ENCODE measurements at regions not wholly inside any gene's neighbourhood (a gene's known extent, or its start where the extent isn't known, plus 50 kb on each side); places are given as distances from the start of the nearest gene placed in this dataset.

DNA sequence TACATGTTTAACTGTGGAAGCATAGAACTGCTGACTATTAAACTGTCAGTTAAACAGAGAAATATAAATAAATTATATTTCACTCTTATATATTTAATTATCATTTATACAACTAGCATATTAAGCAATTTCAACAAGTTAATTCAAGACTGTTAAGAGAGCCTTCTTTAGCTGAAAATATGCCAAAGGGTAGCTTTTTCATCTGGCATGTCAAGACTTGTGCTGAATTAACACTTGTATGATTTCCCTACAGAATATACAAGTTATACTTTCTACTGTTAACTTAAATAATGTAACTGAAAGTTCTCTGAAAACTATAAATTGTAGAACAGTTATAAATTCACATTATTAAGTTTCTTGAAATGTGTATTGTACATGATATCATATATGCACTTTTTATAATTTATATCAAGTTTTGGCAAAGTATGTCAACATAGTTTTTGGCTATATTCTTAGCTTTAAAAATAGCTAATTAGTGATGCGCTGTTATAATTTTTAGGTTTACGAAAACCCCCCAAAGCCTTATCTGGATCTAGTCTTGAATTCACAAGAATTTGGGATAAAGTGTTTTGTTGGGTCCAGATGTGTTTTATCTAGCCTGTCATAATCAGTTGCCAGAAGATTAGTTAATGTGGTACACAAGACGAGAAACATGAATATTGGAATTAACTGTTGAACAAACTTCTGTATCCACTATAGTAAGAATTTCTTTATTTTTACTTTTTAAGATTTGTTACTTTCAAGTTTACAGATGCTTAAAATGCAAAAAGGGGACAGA is 231.1 kb upstream of the FOXP2 start:
- no peak for DNase-seq (ENCODE audit: unreplicated experiment)
- CTCF ChIA-PET: interaction anchor here (0.7 kb wide), 1 partner anchor 121 kb away, joined by 3 read pairs; no protein-coding TSS in a partner anchor
- H3K27ac Mint-ChIP-seq (ENCODE audit: low read depth, unreplicated experiment): no peak overlapping the region

DNA sequence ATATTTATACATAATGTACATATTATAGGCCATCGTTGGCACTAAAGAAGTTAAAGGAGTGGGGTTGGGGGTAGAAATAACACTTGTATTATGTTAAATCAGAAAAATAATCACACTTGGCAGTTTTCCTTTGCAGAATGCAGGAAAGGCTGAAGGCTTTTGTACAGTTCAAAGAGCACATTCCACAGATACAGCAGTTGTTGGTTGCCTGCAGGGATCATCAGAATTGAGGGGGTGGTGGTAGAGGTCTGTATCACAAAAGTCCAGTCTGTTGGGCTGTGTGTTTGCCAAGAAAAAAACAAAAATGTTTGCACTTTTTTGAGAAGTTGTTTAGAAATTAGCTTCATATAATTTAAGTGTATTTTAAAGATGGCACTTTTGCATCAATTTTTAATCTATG is 231.8 kb upstream of the FOXP2 start:
- intact Hi-C loops (cut with micrococcal nuclease): no loop called here
- CTCF ChIA-PET: no interaction called here
- Mint-ChIP-seq H3K27ac (ENCODE audit: low read depth, unreplicated experiment) (no peak overlapping the region), H3K36me3 (ENCODE audit: insufficient read depth, unreplicated experiment) (no peaks in the 10 kb centered on the region), H3K9me3 (ENCODE audit: unreplicated experiment) (no peaks in the 10 kb centered on the region), H3K27me3 (ENCODE audit: insufficient read depth, unreplicated experiment) (peaks cover 54% of the 10 kb centered on the region), H3K4me3 (ENCODE audit: unreplicated experiment) (no peak overlapping the region), H3K4me1 (ENCODE audit: insufficient read depth, unreplicated experiment) (no peaks in the 10 kb centered on the region)
- DNase-seq (ENCODE audit: unreplicated experiment): no peak
- TF ChIP-seq, protein P1, sequence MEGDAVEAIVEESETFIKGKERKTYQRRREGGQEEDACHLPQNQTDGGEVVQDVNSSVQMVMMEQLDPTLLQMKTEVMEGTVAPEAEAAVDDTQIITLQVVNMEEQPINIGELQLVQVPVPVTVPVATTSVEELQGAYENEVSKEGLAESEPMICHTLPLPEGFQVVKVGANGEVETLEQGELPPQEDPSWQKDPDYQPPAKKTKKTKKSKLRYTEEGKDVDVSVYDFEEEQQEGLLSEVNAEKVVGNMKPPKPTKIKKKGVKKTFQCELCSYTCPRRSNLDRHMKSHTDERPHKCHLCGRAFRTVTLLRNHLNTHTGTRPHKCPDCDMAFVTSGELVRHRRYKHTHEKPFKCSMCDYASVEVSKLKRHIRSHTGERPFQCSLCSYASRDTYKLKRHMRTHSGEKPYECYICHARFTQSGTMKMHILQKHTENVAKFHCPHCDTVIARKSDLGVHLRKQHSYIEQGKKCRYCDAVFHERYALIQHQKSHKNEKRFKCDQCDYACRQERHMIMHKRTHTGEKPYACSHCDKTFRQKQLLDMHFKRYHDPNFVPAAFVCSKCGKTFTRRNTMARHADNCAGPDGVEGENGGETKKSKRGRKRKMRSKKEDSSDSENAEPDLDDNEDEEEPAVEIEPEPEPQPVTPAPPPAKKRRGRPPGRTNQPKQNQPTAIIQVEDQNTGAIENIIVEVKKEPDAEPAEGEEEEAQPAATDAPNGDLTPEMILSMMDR (IDR thresholded peaks at IDR 0.05; ENCODE audit: unreplicated experiment): no peak
- BruUV-seq (replicated peaks): no TSS peak
- POLR2A ChIA-PET: no interaction called here

More for the DNA sequence above, 231.1 kb upstream of the FOXP2 start:
- TF ChIP-seq, protein P1 (IDR thresholded peaks at IDR 0.05; ENCODE audit: unreplicated experiment): no peak
- H3K4me3 Mint-ChIP-seq (ENCODE audit: unreplicated experiment): no peak overlapping the region
- no peaks in the 10 kb centered on the region for H3K36me3 Mint-ChIP-seq (ENCODE audit: insufficient read depth, unreplicated experiment)
- H3K27me3 Mint-ChIP-seq (ENCODE audit: insufficient read depth, unreplicated experiment): peaks cover 54% of the 10 kb centered on the region
- intact Hi-C loops (cut with micrococcal nuclease): no loop called here
- H3K9me3 Mint-ChIP-seq (ENCODE audit: unreplicated experiment): no peaks in the 10 kb centered on the region
- no TSS peak for BruUV-seq (replicated peaks)
- POLR2A ChIA-PET: no interaction called here
- H3K4me1 Mint-ChIP-seq (ENCODE audit: insufficient read depth, unreplicated experiment): no peaks in the 10 kb centered on the region

GRCh38 chr7:114181280-114181679 is 233.3 kb upstream of the FOXP2 start:
- peaks cover 55% of the 10 kb centered on the region for H3K27me3 Mint-ChIP-seq (ENCODE audit: insufficient read depth, unreplicated experiment)
- intact Hi-C loops (cut with micrococcal nuclease): no loop called here

DNA sequence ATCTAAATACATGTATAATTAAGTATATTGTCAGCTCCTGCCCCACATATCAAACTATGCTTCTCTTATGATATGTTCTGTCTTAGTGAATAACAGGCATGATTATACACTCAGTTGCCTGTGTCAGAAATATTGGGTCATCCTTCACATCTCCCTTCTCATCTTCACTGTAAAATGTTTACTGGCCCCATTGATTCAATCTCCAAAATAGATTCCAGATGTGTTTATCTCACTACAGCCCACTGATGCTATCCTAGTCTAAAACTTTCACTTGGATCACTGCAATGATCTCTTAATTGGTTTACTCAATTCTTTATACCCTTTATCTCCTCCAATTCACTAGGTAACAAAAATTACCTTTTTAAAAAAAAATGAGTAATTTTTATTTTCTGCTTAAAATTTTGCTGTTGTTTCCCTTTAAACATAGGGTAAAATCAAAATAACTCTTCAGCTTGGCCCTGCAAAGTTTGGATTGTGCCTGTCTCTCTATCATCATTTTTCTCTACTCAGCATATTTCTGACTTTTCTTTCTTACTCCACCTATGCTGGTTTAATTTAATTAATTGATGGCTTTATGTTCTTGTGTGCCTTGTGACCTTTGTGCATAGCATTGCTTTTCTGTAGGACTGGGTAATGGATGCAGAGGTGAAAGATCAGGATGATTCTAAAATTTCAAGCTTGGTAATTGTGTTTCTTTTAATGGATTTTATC is 233.9 kb upstream of the FOXP2 start:
- no peaks in the 10 kb centered on the region for H3K4me1 Mint-ChIP-seq (ENCODE audit: insufficient read depth, unreplicated experiment)
- no peak overlapping the region for H3K27ac Mint-ChIP-seq (ENCODE audit: low read depth, unreplicated experiment)
- no peaks in the 10 kb centered on the region for H3K36me3 Mint-ChIP-seq (ENCODE audit: insufficient read depth, unreplicated experiment)
- H3K27me3 Mint-ChIP-seq (ENCODE audit: insufficient read depth, unreplicated experiment): peaks cover 61% of the 10 kb centered on the region
- POLR2A ChIA-PET: no interaction called here
- no peak overlapping the region for H3K4me3 Mint-ChIP-seq (ENCODE audit: unreplicated experiment)
- intact Hi-C loops (cut with micrococcal nuclease): no loop called here
- no peaks in the 10 kb centered on the region for H3K9me3 Mint-ChIP-seq (ENCODE audit: unreplicated experiment)
- no peak for DNase-seq (ENCODE audit: unreplicated experiment)
- CTCF ChIA-PET: no interaction called here
- no TSS peak for BruUV-seq (replicated peaks)
- TF ChIP-seq, protein P1 (IDR thresholded peaks at IDR 0.05; ENCODE audit: unreplicated experiment): no peak

More at GRCh38 chr7:114181280-114181679, 233.3 kb upstream of the FOXP2 start:
- H3K4me3 Mint-ChIP-seq (ENCODE audit: unreplicated experiment): no peak overlapping the region
- BruUV-seq (replicated peaks): no TSS peak
- ChIA-PET CTCF (no interaction called here), POLR2A (interaction anchor here (0.7 kb wide), 1 partner anchor 525 kb away, joined by 3 read pairs; no protein-coding TSS in a partner anchor)
- no peak for DNase-seq (ENCODE audit: unreplicated experiment)
- H3K27ac Mint-ChIP-seq (ENCODE audit: low read depth, unreplicated experiment): no peak overlapping the region
- no peaks in the 10 kb centered on the region for H3K36me3 Mint-ChIP-seq (ENCODE audit: insufficient read depth, unreplicated experiment)
- no peaks in the 10 kb centered on the region for H3K4me1 Mint-ChIP-seq (ENCODE audit: insufficient read depth, unreplicated experiment)
- no peaks in the 10 kb centered on the region for H3K9me3 Mint-ChIP-seq (ENCODE audit: unreplicated experiment)
- TF ChIP-seq, protein P1 (IDR thresholded peaks at IDR 0.05; ENCODE audit: unreplicated experiment): no peak
